ENCODE measurements at regions not wholly inside any gene's neighbourhood (a gene's known extent, or its start where the extent isn't known, plus 50 kb on each side); places are given as distances from the start of the nearest gene placed in this dataset.

- no peak for DNase-seq
These were observed 153.0 kb downstream of the ICE1 start for GRCh38 chr5:5575461-5575860.

GRCh38 chr5:5573798-5574380 is 151.4 kb downstream of the ICE1 start:
- no peak for DNase-seq

- no peak for DNase-seq
These were observed 150.7 kb downstream of the ICE1 start for GRCh38 chr5:5572976-5573797.

GRCh38 chr5:5572010-5572865 is 149.8 kb downstream of the ICE1 start:
- DNase-seq: no peak

GRCh38 chr5:5570646-5571045 is 148.2 kb downstream of the ICE1 start:
- DNase-seq: no peak

- no peak for DNase-seq
These were observed 142.4 kb downstream of the ICE1 start for GRCh38 chr5:5564898-5565297.

- DNase-seq: no peak
These were observed 137.5 kb downstream of the ICE1 start for GRCh38 chr5:5560016-5560415.

GRCh38 chr5:5558638-5559527 is 136.4 kb downstream of the ICE1 start:
- DNase-seq: no peak

GRCh38 chr5:5558102-5558501 is 135.6 kb downstream of the ICE1 start:
- no peak for DNase-seq

- DNase-seq: no peak
These were observed 129.0 kb downstream of the ICE1 start for GRCh38 chr5:5551499-5551898.

GRCh38 chr5:5546408-5546807 is 123.9 kb downstream of the ICE1 start:
- DNase-seq: no peak

GRCh38 chr5:5544094-5544663 is 121.7 kb downstream of the ICE1 start:
- no peak for DNase-seq

- DNase-seq: no peak
These were observed 120.2 kb downstream of the ICE1 start for GRCh38 chr5:5542654-5543053.

GRCh38 chr5:5540065-5540464 is 117.6 kb downstream of the ICE1 start:
- no peak for DNase-seq
